H1 (cell line): ENCODE measurements at regions not wholly inside any gene's neighbourhood (a gene's known extent, or its start where the extent isn't known, plus 50 kb on each side); places are given as distances from the start of the nearest gene placed in this dataset.

Experiments used
- CTCF ChIA-PET: fragments of 300-600 bp; sonication (Branson Sonifier 250); formaldehyde crosslinking; loops from one replicate; lab custom pipeline; 2021; ENCODE audit not compliant: partially characterized antibody; lab: Charles Lee
- POLR2A ChIA-PET: fragments of 300-600 bp; sonication (Branson Sonifier 250); formaldehyde crosslinking; loops from one replicate; lab custom pipeline; 2021; ENCODE audit warnings: inconsistent platforms; ENCODE audit not compliant: partially characterized antibody; lab: Charles Lee
- DNase-seq, 2 experiments: peaks; one replicate each; pipeline versions ENCODE4 v3.0.0 to v3.0.0-alpha.2; 2010 to 2022; ENCODE audit warnings: low spot score in 2 of 2, low read depth in 1 of 2, mixed read lengths in 1 of 2
- FAIRE-seq: peaks from 2 replicates; lab custom pipeline; 2011; peaks lifted over from hg19 to GRCh38; lab: Jason Lieb, UNC
- H2AFZ ChIP-seq: 2 replicates; pipeline ENCODE4 v1.8.1; 2012; ENCODE audit warnings: low read length, inconsistent platforms
- H2AK5ac ChIP-seq: 2 replicates; pipeline ENCODE4 v1.6.1; 2013; ENCODE audit warnings: low read depth, low read length
- H2BK120ac ChIP-seq: replicated peaks from 2 replicates; pipeline ENCODE3; 2013; ENCODE audit warnings: low read depth, low read length, inconsistent platforms
- H2BK12ac ChIP-seq: 2 replicates; pipeline ENCODE4 v1.6.1; 2013; ENCODE audit warnings: low read depth, low read length
- H2BK15ac ChIP-seq: 2 replicates; pipeline ENCODE4 v1.6.1; 2013; ENCODE audit warnings: low read length
- H2BK20ac ChIP-seq: 2 replicates; pipeline ENCODE4 v1.6.1; 2013; ENCODE audit warnings: low read length
- H2BK5ac ChIP-seq: 2 replicates; pipeline ENCODE4 v1.6.1; 2013; ENCODE audit warnings: low read depth, low read length
- H3K14ac ChIP-seq: 2 replicates; pipeline ENCODE4 v1.6.1; 2013; ENCODE audit warnings: inconsistent platforms; ENCODE audit not compliant: insufficient read length
- H3K18ac ChIP-seq: 2 replicates; pipeline ENCODE4 v1.6.1; 2013; ENCODE audit warnings: low read length; ENCODE audit errors: extremely low read depth
- H3K23ac ChIP-seq: 2 replicates; pipeline ENCODE4 v1.6.1; 2013; ENCODE audit warnings: inconsistent platforms; ENCODE audit not compliant: insufficient read length
- H3K23me2 ChIP-seq: 2 replicates; pipeline ENCODE4 v1.6.1; 2013; ENCODE audit warnings: low read depth, low read length
- H3K27ac ChIP-seq: 2 replicates; pipeline ENCODE4 v1.6.1; 2011; ENCODE audit warnings: low read depth, low read length, inconsistent platforms
- H3K27me3 ChIP-seq, 4 experiments: replicated peaks in 1 of 4; 1 replicate in 1 of 4; 2 replicates in 3 of 4; pipeline versions ENCODE4 v1.6.1 to v1.8.1; 2011 to 2013; ENCODE audit warnings: low read length in 3 of 4, mild to moderate bottlenecking in 3 of 4, inconsistent platforms in 2 of 4, mixed read lengths in 2 of 4, moderate library complexity in 1 of 4; ENCODE audit not compliant: control insufficient read depth in 3 of 4, insufficient read depth in 3 of 4; ENCODE audit errors: extremely low read depth in 1 of 4
- H3K36me3 ChIP-seq, 4 experiments: 2 replicates each; pipeline versions ENCODE4 v1.6.1 to v1.8.1; 2011 to 2013; ENCODE audit warnings: mild to moderate bottlenecking in 4 of 4, low read length in 3 of 4, moderate library complexity in 2 of 4, control low read depth in 1 of 4, inconsistent platforms in 1 of 4; ENCODE audit not compliant: insufficient read depth in 4 of 4, control insufficient read depth in 2 of 4
- H3K4ac ChIP-seq: replicated peaks from 2 replicates; pipeline ENCODE3; 2013; ENCODE audit warnings: low read length, low read depth, mixed read lengths, inconsistent platforms; ENCODE audit not compliant: insufficient read length
- H3K4me1 ChIP-seq, 4 experiments: replicated peaks in 1 of 4; 1 replicate in 1 of 4; 2 replicates in 3 of 4; pipeline versions ENCODE4 v1.6.1 to v1.8.1; 2011 to 2013; ENCODE audit warnings: low read length in 3 of 4, inconsistent platforms in 2 of 4, mixed read lengths in 1 of 4; ENCODE audit not compliant: insufficient read depth in 4 of 4, control insufficient read depth in 3 of 4
- H3K4me2 ChIP-seq, 2 experiments: 2 replicates each; pipeline versions ENCODE4 v1.6.1 to v1.8.1; 2011 to 2013; ENCODE audit warnings: low read depth in 2 of 2, low read length in 2 of 2, control low read depth in 1 of 2, inconsistent platforms in 1 of 2, mild to moderate bottlenecking in 1 of 2; ENCODE audit not compliant: insufficient read depth in 1 of 2
- H3K4me3 ChIP-seq, 4 experiments: fragments of 200-600, 300-600 bp in 1 of 4; sonication (generic), shearing (Covaris generic), sonication (Bioruptor Twin) in 1 of 4; 2 replicates each; pipeline versions ENCODE4 v1.5.1 to v1.8.1; 2011 to 2016; ENCODE audit warnings: low read length in 4 of 4, low read depth in 3 of 4, control low read depth in 2 of 4, inconsistent platforms in 2 of 4, mild to moderate bottlenecking in 2 of 4, mixed read lengths in 1 of 4, moderate library complexity in 1 of 4; ENCODE audit not compliant: insufficient read depth in 2 of 4; ENCODE audit errors: extremely low read depth in 1 of 4
- H3K56ac ChIP-seq: replicated peaks from 2 replicates; pipeline ENCODE3; 2013; ENCODE audit warnings: low read depth, mild to moderate bottlenecking, mixed read lengths, low read length, inconsistent platforms; ENCODE audit not compliant: insufficient read length
- H3K79me1 ChIP-seq: 2 replicates; pipeline ENCODE4 v1.6.1; 2013; ENCODE audit warnings: low read depth, low read length, control low read depth
- H3K79me2 ChIP-seq, 2 experiments: 2 replicates each; pipeline versions ENCODE4 v1.6.1 to v1.8.1; 2012 to 2013; ENCODE audit warnings: low read length in 2 of 2, mild to moderate bottlenecking in 2 of 2, inconsistent platforms in 1 of 2; ENCODE audit not compliant: insufficient read depth in 2 of 2, control insufficient read depth in 1 of 2
- H3K9ac ChIP-seq, 4 experiments: replicated peaks in 1 of 4; 1 replicate in 1 of 4; 2 replicates in 3 of 4; pipeline versions ENCODE4 v1.6.1 to v1.8.1; 2011 to 2013; ENCODE audit warnings: low read depth in 3 of 4, low read length in 3 of 4, control low read depth in 2 of 4, mild to moderate bottlenecking in 2 of 4, moderate library complexity in 2 of 4, inconsistent platforms in 1 of 4; ENCODE audit errors: extremely low read depth in 1 of 4
- H3K9me3 ChIP-seq, 2 experiments: 2 replicates each; pipeline versions ENCODE4 v1.6.1 to v1.8.1; 2012 to 2013; ENCODE audit warnings: mild to moderate bottlenecking in 2 of 2, moderate library complexity in 2 of 2, control low read depth in 1 of 2, inconsistent platforms in 1 of 2, low read depth in 1 of 2, low read length in 1 of 2, mixed read lengths in 1 of 2; ENCODE audit not compliant: insufficient read depth in 2 of 2
- H4K20me1 ChIP-seq, 2 experiments: replicated peaks in 1 of 2; 2 replicates each; pipeline versions ENCODE3 to v1.8.1; 2011 to 2013; ENCODE audit warnings: inconsistent platforms in 2 of 2, low read length in 2 of 2, mild to moderate bottlenecking in 1 of 2; ENCODE audit not compliant: insufficient read depth in 2 of 2, control insufficient read depth in 1 of 2
- H4K5ac ChIP-seq: 2 replicates; pipeline ENCODE4 v1.6.1; 2013; ENCODE audit warnings: low read length, low read depth, mixed read lengths, inconsistent platforms; ENCODE audit not compliant: insufficient read length
- H4K8ac ChIP-seq: 2 replicates; pipeline ENCODE4 v1.8.0; 2013; ENCODE audit warnings: mild to moderate bottlenecking, moderate library complexity, low read length, inconsistent platforms; ENCODE audit not compliant: insufficient read depth; ENCODE audit errors: extremely low read depth
- H4K91ac ChIP-seq: replicated peaks from 2 replicates; pipeline ENCODE3; 2013; ENCODE audit warnings: low read length, mixed read lengths, inconsistent platforms; ENCODE audit not compliant: insufficient read length
- CBX5 ChIP-seq: fragments of 300-800, 300-1000 bp; sonication (generic); IDR thresholded peaks from 2 replicates; pipeline ENCODE4 v1.7.1; 2016; ENCODE audit warnings: antibody characterized with exemption, low read length, low read depth
- CREB1 ChIP-seq: IDR thresholded peaks from 2 replicates; pipeline ENCODE4 v1.6.1; 2012; ENCODE audit warnings: inconsistent platforms
- EGR1 ChIP-seq: IDR thresholded peaks from 2 replicates; pipeline ENCODE4 v1.6.1; 2011; ENCODE audit warnings: low read depth, low read length, borderline replicate concordance
- FOSL1 ChIP-seq: IDR thresholded peaks from 2 replicates; pipeline ENCODE4 v1.6.1; 2011; ENCODE audit warnings: mild to moderate bottlenecking, low read depth, low read length, moderate library complexity; ENCODE audit not compliant: insufficient read depth
- GTF2F1 ChIP-seq: IDR thresholded peaks from 2 replicates; pipeline ENCODE4 v1.6.1; 2012; ENCODE audit warnings: low read depth, low read length, improper control_type of control experiment, borderline replicate concordance
- NANOG ChIP-seq: IDR thresholded peaks from 2 replicates; pipeline ENCODE4 v1.6.1; 2011; ENCODE audit warnings: low read length, low read depth, mild to moderate bottlenecking, inconsistent platforms; ENCODE audit not compliant: insufficient read depth, poor library complexity, severe bottlenecking
- RAD21 ChIP-seq, 2 experiments: IDR thresholded peaks in 1 of 2; conservative IDR thresholded peaks in 1 of 2; 2 replicates each; pipeline ENCODE4 v1.6.1; 2011; ENCODE audit warnings: low read depth in 2 of 2, low read length in 2 of 2, improper control_type of control experiment in 1 of 2, inconsistent platforms in 1 of 2, mild to moderate bottlenecking in 1 of 2, moderate library complexity in 1 of 2
- RNF2 ChIP-seq: fragments of 200-900, 300-1000 bp; sonication (generic); IDR thresholded peaks from 2 replicates; pipeline ENCODE4 v1.7.1; 2016; ENCODE audit warnings: borderline replicate concordance, low read depth, mild to moderate bottlenecking, antibody characterized with exemption, low read length; ENCODE audit not compliant: poor library complexity, severe bottlenecking; ENCODE audit errors: missing control alignments
- RXRA ChIP-seq: IDR thresholded peaks from 2 replicates; pipeline ENCODE4 v1.6.1; 2011; ENCODE audit warnings: low read depth, mild to moderate bottlenecking, low read length, moderate library complexity; ENCODE audit not compliant: insufficient read depth
- SIRT6 ChIP-seq: IDR thresholded peaks from one replicate; pipeline ENCODE4 v1.7.1; 2012; ENCODE audit warnings: low read length, inconsistent platforms
- SRF ChIP-seq: IDR thresholded peaks from 2 replicates; pipeline ENCODE4 v1.6.1; 2011; ENCODE audit warnings: mild to moderate bottlenecking, low read depth, low read length, moderate library complexity
- TAF1 ChIP-seq: IDR thresholded peaks from 2 replicates; pipeline ENCODE4 v1.6.1; 2011; ENCODE audit warnings: mild to moderate bottlenecking, low read depth, low read length
- WGBS, 2 experiments: shearing (Covaris generic) in 1 of 2; methylation state at CpG; one replicate each; pipeline versions ENCODE4 v1.1.6 to v1.1.7; 2013 to 2015; ENCODE audit warnings: low lambda C conversion rate in 2 of 2, mixed read lengths in 2 of 2, inconsistent platforms in 1 of 2, low coverage in 1 of 2, missing lambda C conversion rate in 1 of 2; ENCODE audit not compliant: insufficient replicate concordance in 2 of 2, insufficient coverage in 1 of 2, insufficient read length in 1 of 2; ENCODE audit errors: extremely low coverage in 1 of 2, missing lambda C conversion rate in 1 of 2; 5-methylcytosine and 5-hydroxymethylcytosine counted together
- TF ChIP-seq, protein P1 (sequence below): IDR thresholded peaks from 2 replicates; pipeline ENCODE4 v1.6.1; 2012; ENCODE audit warnings: low read length, inconsistent platforms

DNA sequence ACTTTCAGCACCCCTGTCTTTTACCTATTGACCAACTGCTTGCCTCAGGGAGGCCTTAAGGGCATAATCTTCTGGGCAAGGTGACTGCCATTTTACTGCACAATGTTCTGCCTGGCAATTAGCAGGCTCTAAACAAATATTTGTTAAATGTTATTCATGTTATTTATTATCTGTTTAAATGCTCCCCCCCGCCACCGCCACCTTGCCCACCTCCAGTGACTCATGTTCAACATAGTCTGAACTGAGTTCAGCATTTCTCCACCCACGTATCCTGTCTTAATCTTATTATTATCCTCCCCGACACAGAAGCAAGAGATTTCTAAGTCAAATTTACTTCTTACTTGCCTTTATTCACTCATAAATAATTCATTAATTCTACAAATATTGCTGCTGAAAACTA lies 144.8 kb downstream of the LIG4 start:
- Histone ChIP-seq H3K23ac (no peak overlapping the region), H3K36me3 (no peaks in the 10 kb centered on the region), H3K9ac (no peak overlapping the region), H3K18ac (no peak overlapping the region), H2BK12ac (no peak overlapping the region), H2BK20ac (no peak overlapping the region), H3K9me3 (peaks cover 5 to 9% of the 10 kb centered on the region in 2 experiments; a peak in 2 of 4 replicates), H2BK5ac (no peak overlapping the region), H3K56ac (no peak overlapping the region), H4K20me1 (no peaks in the 10 kb centered on the region), H3K14ac (no peak overlapping the region), H4K91ac (no peak overlapping the region), H3K4me2 (no peak overlapping the region), H3K4me3 (no peak overlapping the region), H3K79me1 (no peaks in the 10 kb centered on the region), H3K23me2 (no peaks in the 10 kb centered on the region), H2BK15ac (no peak overlapping the region), H4K5ac (no peak overlapping the region), H4K8ac (no peak overlapping the region), H3K79me2 (no peaks in the 10 kb centered on the region), H3K27me3 (no peaks in the 10 kb centered on the region), H2AFZ (no peak overlapping the region), H3K4me1 (no peaks in the 10 kb centered on the region), H3K4ac (no peak overlapping the region), H3K27ac (no peak overlapping the region), H2AK5ac (no peak overlapping the region), H2BK120ac (no peak overlapping the region)
- FAIRE-seq (no peak), DNase-seq (no peak)
- ChIA-PET POLR2A (no interaction called here), CTCF (interaction anchor here (1.7 kb wide), 1 partner anchor 9 kb away, joined by 9 read pairs; no protein-coding TSS in a partner anchor)
- WGBS, 2 experiments, result 94% methylated on average over 4 of the region's 4 CpGs; no CpG with 5 or more reads in 1 of the 2 experiments
- TF ChIP-seq FOSL1, result no peak
- TF ChIP-seq RNF2, result no peak
- TF ChIP-seq EGR1, result no peak
- no peak for TF ChIP-seq CBX5
- TF ChIP-seq, protein P1, sequence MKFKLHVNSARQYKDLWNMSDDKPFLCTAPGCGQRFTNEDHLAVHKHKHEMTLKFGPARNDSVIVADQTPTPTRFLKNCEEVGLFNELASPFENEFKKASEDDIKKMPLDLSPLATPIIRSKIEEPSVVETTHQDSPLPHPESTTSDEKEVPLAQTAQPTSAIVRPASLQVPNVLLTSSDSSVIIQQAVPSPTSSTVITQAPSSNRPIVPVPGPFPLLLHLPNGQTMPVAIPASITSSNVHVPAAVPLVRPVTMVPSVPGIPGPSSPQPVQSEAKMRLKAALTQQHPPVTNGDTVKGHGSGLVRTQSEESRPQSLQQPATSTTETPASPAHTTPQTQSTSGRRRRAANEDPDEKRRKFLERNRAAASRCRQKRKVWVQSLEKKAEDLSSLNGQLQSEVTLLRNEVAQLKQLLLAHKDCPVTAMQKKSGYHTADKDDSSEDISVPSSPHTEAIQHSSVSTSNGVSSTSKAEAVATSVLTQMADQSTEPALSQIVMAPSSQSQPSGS, result no peak
- no peak for TF ChIP-seq CREB1
- TF ChIP-seq NANOG, result no peak
- TF ChIP-seq SRF, result no peak
- TF ChIP-seq RAD21 (IDR thresholded peaks at IDR 0.05 in 1 of 2, conservative IDR thresholded peaks at IDR 0.05 in 1 of 2; ENCODE audit: low read depth in 2 of 2, low read length in 2 of 2), result no peak
- TF ChIP-seq GTF2F1, result no peak
- no peak for TF ChIP-seq TAF1
- TF ChIP-seq SIRT6, result no peak
- no peak for TF ChIP-seq RXRA
